IMR-90 (cell line): ENCODE measurements at regions not wholly inside any gene's neighbourhood (a gene's known extent, or its start where the extent isn't known, plus 50 kb on each side); places are given as distances from the start of the nearest gene placed in this dataset.

ENCODE experiments used
- ATAC-seq: fragments of 200-7000 bp; cut with Tn5 transposase; 2 replicates; pipeline ENCODE4 v1.9.1; 2020; ENCODE audit warnings: low read depth, mild to moderate bottlenecking, moderate library complexity
- BruUV-seq: library from RNA; stranded (reverse); fragments of 400-500 nt; replicated peaks from 2 replicates; lab custom pipeline; 2021; lab: Mats Ljungman, UMichigan
- CTCF ChIA-PET: fragments of 300-600 bp; formaldehyde crosslinking; extraction: SDS; loops from one replicate; lab custom pipeline; 2021; ENCODE audit warnings: antibody characterized with exemption; lab: Yijun Ruan, JAX
- POLR2A ChIA-PET: fragments of 300-600 bp; sonication (Branson Sonifier 250); formaldehyde crosslinking; loops from one replicate; lab custom pipeline; 2022; ENCODE audit warnings: antibody characterized with exemption; ENCODE audit not compliant: unreplicated experiment; lab: Charles Lee
- DNase-seq: peaks from one replicate; pipeline ENCODE4 v3.0.0; 2013
- H2AFZ ChIP-seq: replicated peaks from 2 replicates; pipeline ENCODE3; 2013; ENCODE audit warnings: low read length, mild to moderate bottlenecking; ENCODE audit not compliant: poor library complexity
- H2AK5ac ChIP-seq: 2 replicates; pipeline ENCODE4 v1.6.1; 2013; ENCODE audit warnings: low read depth, low read length, inconsistent platforms
- H2AK9ac ChIP-seq: replicated peaks from 2 replicates; pipeline ENCODE3; 2013; ENCODE audit warnings: mild to moderate bottlenecking, low read depth, low read length, moderate library complexity; ENCODE audit not compliant: poor library complexity
- H2BK120ac ChIP-seq: 2 replicates; pipeline ENCODE4 v1.6.1; 2013; ENCODE audit warnings: low read depth, low read length, inconsistent platforms
- H2BK15ac ChIP-seq: 3 replicates; pipeline ENCODE4 v1.6.1; 2013; ENCODE audit warnings: low read depth, low read length, inconsistent platforms
- H2BK20ac ChIP-seq: 2 replicates; pipeline ENCODE4 v1.6.1; 2013; ENCODE audit warnings: low read depth, mild to moderate bottlenecking, inconsistent platforms, low read length, moderate library complexity
- H2BK5ac ChIP-seq: 2 replicates; pipeline ENCODE4 v1.6.1; 2013; ENCODE audit warnings: mild to moderate bottlenecking, low read depth, low read length, inconsistent platforms; ENCODE audit not compliant: poor library complexity, severe bottlenecking
- H3K14ac ChIP-seq: replicated peaks from 2 replicates; pipeline ENCODE4 v1.6.1; 2013; ENCODE audit warnings: low read depth, low read length, inconsistent platforms
- H3K18ac ChIP-seq: 2 replicates; pipeline ENCODE4 v1.6.1; 2013; ENCODE audit warnings: low read depth, low read length, control low read depth
- H3K23ac ChIP-seq: 2 replicates; pipeline ENCODE4 v1.6.1; 2013; ENCODE audit warnings: low read depth, low read length, inconsistent platforms
- H3K27ac ChIP-seq: 2 replicates; pipeline ENCODE4 v1.5.1; 2013; ENCODE audit warnings: mild to moderate bottlenecking, control low read depth, low read length; ENCODE audit not compliant: insufficient read depth
- H3K27me3 ChIP-seq: 2 replicates; pipeline ENCODE4 v1.6.1; 2013; ENCODE audit warnings: low read length; ENCODE audit not compliant: control insufficient read depth, insufficient read depth
- H3K36me3 ChIP-seq: 2 replicates; pipeline ENCODE4 v1.6.1; 2013; ENCODE audit warnings: low read length, mixed read lengths; ENCODE audit not compliant: control insufficient read depth, insufficient read depth
- H3K4ac ChIP-seq: 2 replicates; pipeline ENCODE4 v1.6.1; 2013; ENCODE audit warnings: low read depth, low read length, inconsistent platforms
- H3K4me1 ChIP-seq: 2 replicates; pipeline ENCODE4 v1.6.1; 2013; ENCODE audit warnings: low read length, mixed read lengths; ENCODE audit not compliant: control insufficient read depth, insufficient read depth
- H3K4me2 ChIP-seq: 2 replicates; pipeline ENCODE4 v1.6.1; 2013; ENCODE audit warnings: low read depth, mild to moderate bottlenecking, control low read depth, low read length, moderate library complexity
- H3K4me3 ChIP-seq: 2 replicates; pipeline ENCODE4 v1.5.1; 2013; ENCODE audit warnings: low read depth, mild to moderate bottlenecking, control low read depth, low read length, moderate library complexity; ENCODE audit not compliant: insufficient read depth
- H3K56ac ChIP-seq: 2 replicates; pipeline ENCODE4 v1.6.1; 2013; ENCODE audit warnings: low read length, inconsistent platforms; ENCODE audit not compliant: insufficient read depth; ENCODE audit errors: extremely low read depth
- H3K79me1 ChIP-seq, 2 experiments: 2 replicates each; pipeline ENCODE4 v1.6.1; 2013; ENCODE audit warnings: low read length in 2 of 2, inconsistent platforms in 1 of 2, low read depth in 1 of 2
- H3K9ac ChIP-seq: 2 replicates; pipeline ENCODE4 v1.6.1; 2013; ENCODE audit warnings: low read depth, low read length, control low read depth
- H3K9me1 ChIP-seq: 2 replicates; pipeline ENCODE4 v1.6.1; 2013; ENCODE audit warnings: low read length, inconsistent platforms; ENCODE audit not compliant: insufficient read depth
- H3K9me3 ChIP-seq: 2 replicates; pipeline ENCODE4 v1.6.1; 2013; ENCODE audit warnings: low read length; ENCODE audit not compliant: control insufficient read depth, insufficient read depth
- H4K20me1 ChIP-seq: 2 replicates; pipeline ENCODE4 v1.6.1; 2013; ENCODE audit warnings: low read length, inconsistent platforms; ENCODE audit not compliant: insufficient read depth
- H4K5ac ChIP-seq: 2 replicates; pipeline ENCODE4 v1.6.1; 2013; ENCODE audit warnings: mild to moderate bottlenecking, low read depth, low read length, control low read depth
- H4K8ac ChIP-seq, 2 experiments: 2 replicates each; pipeline ENCODE4 v1.6.1; 2013; ENCODE audit warnings: low read depth in 2 of 2, low read length in 2 of 2, control low read depth in 1 of 2, inconsistent platforms in 1 of 2
- H4K91ac ChIP-seq: 2 replicates; pipeline ENCODE4 v1.6.1; 2013; ENCODE audit warnings: low read depth, low read length, inconsistent platforms; ENCODE audit not compliant: insufficient read depth
- BHLHE40 ChIP-seq: fragments of 150-350 bp; IDR thresholded peaks from 2 replicates; pipeline ENCODE4 v1.6.1; 2016; ENCODE audit warnings: mild to moderate bottlenecking, low read depth, low read length
- CEBPB ChIP-seq: IDR thresholded peaks from 2 replicates; pipeline ENCODE4 v1.6.1; 2012; ENCODE audit warnings: low read depth, low read length, improper control_type of control experiment
- CHD1 ChIP-seq: IDR thresholded peaks from 2 replicates; pipeline ENCODE4 v1.6.1; 2012; ENCODE audit warnings: low read depth, low read length, improper control_type of control experiment
- FOS ChIP-seq: fragments of 150-350 bp; IDR thresholded peaks from 2 replicates; pipeline ENCODE4 v1.6.1; 2016; ENCODE audit warnings: low read depth, low read length
- MAFK ChIP-seq: IDR thresholded peaks from 2 replicates; pipeline ENCODE4 v1.6.1; 2012; ENCODE audit warnings: low read depth, low read length, improper control_type of control experiment
- MAZ ChIP-seq: IDR thresholded peaks from 2 replicates; pipeline ENCODE4 v1.6.1; 2012; ENCODE audit warnings: low read depth, mild to moderate bottlenecking, low read length, improper control_type of control experiment, moderate library complexity, borderline replicate concordance
- MXI1 ChIP-seq: IDR thresholded peaks from 2 replicates; pipeline ENCODE4 v1.6.1; 2012; ENCODE audit warnings: low read depth, mild to moderate bottlenecking, low read length, moderate library complexity, borderline replicate concordance
- NFE2L2 ChIP-seq: fragments of 150-350 bp; IDR thresholded peaks from 2 replicates; pipeline ENCODE4 v1.6.1; 2016; ENCODE audit warnings: low read depth, mild to moderate bottlenecking, low read length
- POLR2A ChIP-seq: IDR thresholded peaks from 2 replicates; pipeline ENCODE4 v1.6.1; 2012; ENCODE audit warnings: mild to moderate bottlenecking, low read depth, low read length
- RAD21 ChIP-seq: IDR thresholded peaks from 2 replicates; pipeline ENCODE4 v1.6.1; 2012; ENCODE audit warnings: low read length, improper control_type of control experiment
- RCOR1 ChIP-seq: IDR thresholded peaks from 2 replicates; pipeline ENCODE4 v1.6.1; 2012; ENCODE audit warnings: mild to moderate bottlenecking, low read length, improper control_type of control experiment; ENCODE audit not compliant: insufficient replicate concordance
- RFX5 ChIP-seq: IDR thresholded peaks from 2 replicates; pipeline ENCODE4 v1.8.0; 2012; ENCODE audit warnings: low read depth, mild to moderate bottlenecking, low read length, moderate library complexity
- SMC3 ChIP-seq: fragments of 150-350 bp; IDR thresholded peaks from 2 replicates; pipeline ENCODE4 v1.6.1; 2016; ENCODE audit warnings: low read depth, mild to moderate bottlenecking, antibody characterized with exemption, low read length, moderate library complexity
- WGBS, 2 experiments: methylation state at CpG; one replicate each; pipeline versions ENCODE4 v1.1.5 to v1.1.7; 2013; ENCODE audit warnings: missing lambda C conversion rate in 2 of 2; ENCODE audit not compliant: insufficient read length in 1 of 2; ENCODE audit errors: extremely low coverage in 2 of 2; 5-methylcytosine and 5-hydroxymethylcytosine counted together
- dilution Hi-C: fragments of 300-500 bp; cut with HindIII; formaldehyde crosslinking; loops from one replicate; pipeline ENCODE4 v1.14.3; 2018; ENCODE audit warnings: low sequenced_read_pairs; ENCODE audit not compliant: unreplicated experiment
- in situ Hi-C: fragments of 300-500 bp; cut with MboI; formaldehyde crosslinking; loops from 3 replicates; pipeline ENCODE4 v1.14.3; 2019; ENCODE audit warnings: low sequenced_read_pairs, inconsistent platforms, mixed read lengths
- intact Hi-C: fragments of 100-400 bp; cut with micrococcal nuclease; formaldehyde crosslinking; loops from 2 replicates; pipeline ENCODE4 v1.10.0; 2022
- TF ChIP-seq, protein P1 (sequence below): fragments of 150-350 bp; IDR thresholded peaks from 2 replicates; pipeline ENCODE4 v1.6.1; 2017; ENCODE audit warnings: mild to moderate bottlenecking, antibody characterized with exemption, low read length, low read depth
- TF ChIP-seq, protein P2 (sequence below): conservative IDR thresholded peaks from 2 replicates; pipeline ENCODE4 v1.5.1; 2012; ENCODE audit warnings: mild to moderate bottlenecking, low read depth, low read length, improper control_type of control experiment
- TF ChIP-seq, protein P3 (sequence below): fragments of 150-350 bp; IDR thresholded peaks from 2 replicates; pipeline ENCODE4 v1.6.1; 2016; ENCODE audit warnings: low read depth, mild to moderate bottlenecking, low read length, moderate library complexity, borderline replicate concordance

DNA sequence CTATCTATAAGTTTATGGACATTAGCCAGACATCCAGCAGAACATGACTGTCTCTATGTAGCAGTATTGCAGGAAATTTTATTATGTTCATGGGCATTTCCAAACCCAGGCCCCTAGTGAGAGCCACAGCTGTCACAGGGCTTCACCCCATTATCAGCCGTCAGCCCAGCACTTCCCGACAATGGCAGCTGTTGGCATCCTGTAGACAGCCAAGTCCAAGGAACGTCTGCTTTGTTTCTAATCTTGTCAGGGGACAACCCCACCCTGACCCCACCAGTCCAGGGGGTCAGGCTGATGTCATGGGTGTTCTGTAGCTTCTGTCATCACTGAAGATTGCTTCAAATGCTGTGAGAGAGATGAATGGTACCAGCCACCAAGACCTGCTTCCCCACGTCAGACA is 565.3 kb upstream of the BRINP1 start:
- Histone ChIP-seq H3K27ac (no peak overlapping the region), H4K5ac (no peak overlapping the region), H3K79me1 (no peaks in the 10 kb centered on the region), H3K4ac (no peak overlapping the region), H2BK20ac (no peak overlapping the region), H3K4me3 (no peak overlapping the region), H3K36me3 (no peaks in the 10 kb centered on the region), H3K56ac (no peak overlapping the region), H4K20me1 (no peaks in the 10 kb centered on the region), H3K27me3 (no peaks in the 10 kb centered on the region), H3K9me1 (no peaks in the 10 kb centered on the region), H3K9me3 (no peaks in the 10 kb centered on the region), H2AK5ac (no peak overlapping the region), H3K4me1 (no peaks in the 10 kb centered on the region; the same call in 1 of the 2 replicates), H3K4me2 (no peak overlapping the region), H3K18ac (no peak overlapping the region), H3K14ac (no peak overlapping the region), H3K9ac (no peak overlapping the region), H2BK15ac (no peak overlapping the region), H4K91ac (no peak overlapping the region), H2AFZ (no peak overlapping the region), H4K8ac (no peak overlapping the region), H2BK5ac (no peak overlapping the region), H2AK9ac (no peak overlapping the region), H2BK120ac (no peak overlapping the region), H3K23ac (no peak overlapping the region)
- no CpG with 5 or more reads among the region's 4 CpGs for WGBS, 2 experiments
- no TSS peak for BruUV-seq
- intact Hi-C loops (no loop called here), in situ Hi-C loops (no loop called here), dilution Hi-C loops (no loop called here)
- ATAC-seq (no peak), DNase-seq (no peak)
- ChIA-PET CTCF (no interaction called here), POLR2A (no interaction called here)
- TF ChIP-seq RAD21 (no peak), CEBPB (no peak), MAZ (no peak), MAFK (no peak), RFX5 (no peak), POLR2A (no peak), SMC3 (no peak), RCOR1 (no peak), CHD1 (no peak), BHLHE40 (no peak), FOS (no peak), MXI1 (no peak), NFE2L2 (no peak)
- TF ChIP-seq, protein P1, sequence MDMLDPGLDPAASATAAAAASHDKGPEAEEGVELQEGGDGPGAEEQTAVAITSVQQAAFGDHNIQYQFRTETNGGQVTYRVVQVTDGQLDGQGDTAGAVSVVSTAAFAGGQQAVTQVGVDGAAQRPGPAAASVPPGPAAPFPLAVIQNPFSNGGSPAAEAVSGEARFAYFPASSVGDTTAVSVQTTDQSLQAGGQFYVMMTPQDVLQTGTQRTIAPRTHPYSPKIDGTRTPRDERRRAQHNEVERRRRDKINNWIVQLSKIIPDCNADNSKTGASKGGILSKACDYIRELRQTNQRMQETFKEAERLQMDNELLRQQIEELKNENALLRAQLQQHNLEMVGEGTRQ: no peak
- TF ChIP-seq, protein P2, sequence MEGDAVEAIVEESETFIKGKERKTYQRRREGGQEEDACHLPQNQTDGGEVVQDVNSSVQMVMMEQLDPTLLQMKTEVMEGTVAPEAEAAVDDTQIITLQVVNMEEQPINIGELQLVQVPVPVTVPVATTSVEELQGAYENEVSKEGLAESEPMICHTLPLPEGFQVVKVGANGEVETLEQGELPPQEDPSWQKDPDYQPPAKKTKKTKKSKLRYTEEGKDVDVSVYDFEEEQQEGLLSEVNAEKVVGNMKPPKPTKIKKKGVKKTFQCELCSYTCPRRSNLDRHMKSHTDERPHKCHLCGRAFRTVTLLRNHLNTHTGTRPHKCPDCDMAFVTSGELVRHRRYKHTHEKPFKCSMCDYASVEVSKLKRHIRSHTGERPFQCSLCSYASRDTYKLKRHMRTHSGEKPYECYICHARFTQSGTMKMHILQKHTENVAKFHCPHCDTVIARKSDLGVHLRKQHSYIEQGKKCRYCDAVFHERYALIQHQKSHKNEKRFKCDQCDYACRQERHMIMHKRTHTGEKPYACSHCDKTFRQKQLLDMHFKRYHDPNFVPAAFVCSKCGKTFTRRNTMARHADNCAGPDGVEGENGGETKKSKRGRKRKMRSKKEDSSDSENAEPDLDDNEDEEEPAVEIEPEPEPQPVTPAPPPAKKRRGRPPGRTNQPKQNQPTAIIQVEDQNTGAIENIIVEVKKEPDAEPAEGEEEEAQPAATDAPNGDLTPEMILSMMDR: no peak
- TF ChIP-seq, protein P3, sequence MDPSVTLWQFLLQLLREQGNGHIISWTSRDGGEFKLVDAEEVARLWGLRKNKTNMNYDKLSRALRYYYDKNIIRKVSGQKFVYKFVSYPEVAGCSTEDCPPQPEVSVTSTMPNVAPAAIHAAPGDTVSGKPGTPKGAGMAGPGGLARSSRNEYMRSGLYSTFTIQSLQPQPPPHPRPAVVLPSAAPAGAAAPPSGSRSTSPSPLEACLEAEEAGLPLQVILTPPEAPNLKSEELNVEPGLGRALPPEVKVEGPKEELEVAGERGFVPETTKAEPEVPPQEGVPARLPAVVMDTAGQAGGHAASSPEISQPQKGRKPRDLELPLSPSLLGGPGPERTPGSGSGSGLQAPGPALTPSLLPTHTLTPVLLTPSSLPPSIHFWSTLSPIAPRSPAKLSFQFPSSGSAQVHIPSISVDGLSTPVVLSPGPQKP: no peak
